Cardiac muscle cell (in vitro differentiated cells and primary cell): ENCODE measurements at regions not wholly inside any gene's neighbourhood (a gene's known extent, or its start where the extent isn't known, plus 50 kb on each side); places are given as distances from the start of the nearest gene placed in this dataset.

Experiments used
- DNase-seq, 2 donors: peaks; one replicate each; pipeline versions ENCODE4 v3.0.0 to v3.0.0-alpha.2; 2010 to 2017; ENCODE audit warnings: low read depth in 1 of 2, low spot score in 1 of 2
- H3K27ac ChIP-seq: fragments of 200-600 bp; sonication (generic); 2 replicates; pipeline ENCODE4 v1.5.1; 2016
- H3K27me3 ChIP-seq: fragments of 200-600 bp; sonication (generic); 2 replicates; pipeline ENCODE4 v1.6.0; 2016; ENCODE audit warnings: control low read depth
- H3K36me3 ChIP-seq: fragments of 200-600 bp; sonication (generic); 2 replicates; pipeline ENCODE4 v1.5.1; 2016; ENCODE audit warnings: control low read depth
- H3K4me1 ChIP-seq: fragments of 200-600 bp; sonication (generic); 2 replicates; pipeline ENCODE4 v1.8.1; 2017; ENCODE audit warnings: low read depth, mild to moderate bottlenecking, mixed run types
- H3K4me3 ChIP-seq: fragments of 200-600 bp; sonication (generic); 2 replicates; pipeline ENCODE4 v1.5.1; 2016; ENCODE audit warnings: mild to moderate bottlenecking
- H3K9me3 ChIP-seq: fragments of 200-600 bp; sonication (generic); 2 replicates; pipeline ENCODE4 v1.5.1; 2017; ENCODE audit warnings: low read depth, mild to moderate bottlenecking, control low read depth
- TF ChIP-seq, protein P1 (sequence below): IDR thresholded peaks from 2 replicates; pipeline ENCODE4 v1.5.1; 2012; ENCODE audit warnings: low read depth, mild to moderate bottlenecking, low read length

DNA sequence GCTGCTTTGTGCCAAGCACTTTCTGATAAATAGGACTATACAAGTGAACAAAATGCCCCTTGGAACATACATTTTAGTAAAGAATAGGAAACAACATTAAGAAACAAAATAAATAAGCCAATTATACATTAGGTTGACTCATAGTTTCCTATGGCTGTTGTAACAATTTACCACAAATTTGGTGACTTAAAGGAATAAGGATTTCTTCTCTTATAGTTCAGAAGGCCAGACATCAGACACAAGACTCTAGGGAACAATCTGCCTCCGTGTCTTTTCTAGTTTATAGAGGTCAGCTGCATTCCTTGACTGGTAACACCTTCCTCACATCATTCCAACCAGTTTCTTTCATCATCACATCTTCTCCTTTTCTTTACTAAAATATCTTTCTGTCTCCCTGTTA lies 235.9 kb upstream of the PCDH18 start:
- Histone ChIP-seq H3K4me3 (no peak overlapping the region), H3K36me3 (no peaks in the 10 kb centered on the region), H3K27ac (no peak overlapping the region), H3K4me1 (no peaks in the 10 kb centered on the region), H3K27me3 (no peaks in the 10 kb centered on the region), H3K9me3 (no peaks in the 10 kb centered on the region)
- TF ChIP-seq, protein P1, sequence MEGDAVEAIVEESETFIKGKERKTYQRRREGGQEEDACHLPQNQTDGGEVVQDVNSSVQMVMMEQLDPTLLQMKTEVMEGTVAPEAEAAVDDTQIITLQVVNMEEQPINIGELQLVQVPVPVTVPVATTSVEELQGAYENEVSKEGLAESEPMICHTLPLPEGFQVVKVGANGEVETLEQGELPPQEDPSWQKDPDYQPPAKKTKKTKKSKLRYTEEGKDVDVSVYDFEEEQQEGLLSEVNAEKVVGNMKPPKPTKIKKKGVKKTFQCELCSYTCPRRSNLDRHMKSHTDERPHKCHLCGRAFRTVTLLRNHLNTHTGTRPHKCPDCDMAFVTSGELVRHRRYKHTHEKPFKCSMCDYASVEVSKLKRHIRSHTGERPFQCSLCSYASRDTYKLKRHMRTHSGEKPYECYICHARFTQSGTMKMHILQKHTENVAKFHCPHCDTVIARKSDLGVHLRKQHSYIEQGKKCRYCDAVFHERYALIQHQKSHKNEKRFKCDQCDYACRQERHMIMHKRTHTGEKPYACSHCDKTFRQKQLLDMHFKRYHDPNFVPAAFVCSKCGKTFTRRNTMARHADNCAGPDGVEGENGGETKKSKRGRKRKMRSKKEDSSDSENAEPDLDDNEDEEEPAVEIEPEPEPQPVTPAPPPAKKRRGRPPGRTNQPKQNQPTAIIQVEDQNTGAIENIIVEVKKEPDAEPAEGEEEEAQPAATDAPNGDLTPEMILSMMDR = no peak
- peak in 1 of 2 donors; percentile 21 for DNase-seq

DNA sequence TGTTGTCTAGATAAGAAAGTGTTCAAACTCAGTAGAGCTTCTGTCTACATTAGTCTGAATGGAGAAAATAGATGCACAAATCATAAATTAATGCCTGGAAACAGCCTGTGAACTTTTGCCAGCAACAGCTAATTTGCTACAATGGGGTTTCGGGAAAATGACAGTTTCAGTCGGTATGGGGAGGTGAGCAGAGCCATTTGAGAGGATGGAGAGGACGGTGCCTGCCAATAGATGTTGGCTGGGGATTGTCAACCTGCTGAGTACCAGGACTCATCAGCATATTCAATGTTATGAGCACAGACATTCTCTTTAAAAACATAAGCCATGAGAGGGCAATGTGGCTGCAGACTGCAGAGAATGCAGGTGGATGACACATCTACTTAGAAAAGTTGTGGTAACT lies 230.3 kb upstream of the PCDH18 start:
- Histone ChIP-seq H3K4me1 (no peaks in the 10 kb centered on the region), H3K9me3 (no peaks in the 10 kb centered on the region), H3K36me3 (no peaks in the 10 kb centered on the region), H3K27me3 (no peaks in the 10 kb centered on the region), H3K4me3 (no peak overlapping the region), H3K27ac (no peak overlapping the region)
- DNase-seq = no peak
- TF ChIP-seq, protein P1 = no peak

DNA sequence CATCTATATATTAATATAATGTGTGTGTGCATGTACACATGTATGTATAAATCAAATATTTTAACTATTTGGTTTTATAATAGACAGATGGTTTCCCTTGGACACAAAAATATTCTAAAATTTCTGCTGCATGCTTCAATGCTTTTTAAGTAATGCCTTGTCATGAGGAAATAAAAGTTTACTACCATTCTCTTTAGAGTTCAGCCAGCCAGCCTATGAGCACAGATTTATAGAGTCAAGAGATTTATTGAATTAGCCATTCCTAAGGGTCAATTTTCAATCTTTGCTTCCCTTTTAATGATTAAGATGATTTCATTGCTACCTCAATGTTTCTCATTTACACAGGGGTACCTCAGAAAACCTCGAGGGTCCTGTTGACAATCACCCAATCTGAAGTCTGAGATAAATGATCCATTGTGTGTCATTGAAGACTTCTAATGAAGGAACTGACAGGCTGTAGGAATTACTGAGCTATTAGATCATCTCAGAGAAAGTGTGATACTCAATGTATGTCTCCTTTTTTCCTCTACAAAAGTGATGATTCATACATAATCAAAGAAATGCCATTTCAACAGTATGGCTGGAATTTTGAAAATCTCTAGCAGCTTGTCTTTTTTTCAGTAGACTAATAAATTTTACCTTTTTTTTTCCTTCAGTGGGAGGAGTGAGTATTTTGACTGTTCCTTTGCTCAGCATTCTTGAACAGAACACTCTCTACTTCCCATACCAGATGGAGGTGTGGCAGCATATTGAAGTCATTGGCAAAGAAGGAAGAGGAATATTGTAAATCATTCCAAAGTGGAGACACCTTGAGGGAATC lies 222.6 kb upstream of the PCDH18 start:
- no peak overlapping the region for H3K4me3 ChIP-seq
- H3K27me3 ChIP-seq = no peaks in the 10 kb centered on the region
- H3K9me3 ChIP-seq = no peaks in the 10 kb centered on the region
- DNase-seq = peak in 1 of 2 donors; percentile 49
- TF ChIP-seq, protein P1 = no peak
- H3K27ac ChIP-seq = no peak overlapping the region
- no peaks in the 10 kb centered on the region for H3K4me1 ChIP-seq
- H3K36me3 ChIP-seq = no peaks in the 10 kb centered on the region

DNA sequence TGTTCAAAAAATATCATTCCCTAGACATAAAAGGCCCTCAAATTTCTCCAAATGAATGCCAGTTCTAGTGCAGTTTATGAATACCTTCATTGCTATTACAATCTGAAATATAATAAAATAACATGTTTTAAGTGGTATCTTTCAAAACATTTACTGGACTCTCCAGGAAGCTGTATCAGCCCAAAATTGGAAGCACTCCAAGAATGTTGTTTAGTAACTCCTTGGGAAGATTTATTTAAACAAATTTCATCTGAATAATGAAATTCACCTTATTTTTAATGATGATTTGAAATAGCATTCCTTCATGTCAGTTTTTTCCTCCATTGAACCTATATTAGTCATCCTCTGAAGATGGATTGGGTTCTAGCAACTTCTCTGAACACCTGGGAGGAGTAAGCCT lies 217.2 kb upstream of the PCDH18 start:
- TF ChIP-seq, protein P1 = no peak
- DNase-seq = peak in 1 of 2 donors; percentile 69
- H3K36me3 ChIP-seq = no peaks in the 10 kb centered on the region

DNA sequence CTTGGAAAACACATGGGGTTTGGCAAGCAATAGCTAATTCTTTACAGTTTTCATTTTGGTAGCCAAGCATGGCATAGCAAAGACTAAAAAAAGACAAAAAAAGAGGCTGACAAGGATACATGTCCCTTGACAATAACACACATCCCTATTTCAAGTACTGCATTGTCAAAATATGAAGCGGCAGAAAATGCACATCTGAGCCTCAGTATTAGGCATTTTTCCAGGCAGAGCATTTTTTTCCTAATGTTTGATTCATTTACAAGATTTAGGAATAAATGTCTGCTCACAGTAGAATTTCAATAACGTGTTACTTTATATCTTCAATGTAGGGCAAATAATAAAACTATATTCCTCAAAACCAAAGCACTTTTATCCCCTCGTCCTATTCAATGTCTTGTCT lies 216.3 kb upstream of the PCDH18 start:
- Histone ChIP-seq H3K9me3 (no peaks in the 10 kb centered on the region), H3K27me3 (no peaks in the 10 kb centered on the region)

More for the DNA sequence above, 217.2 kb upstream of the PCDH18 start:
- no peak overlapping the region for H3K27ac ChIP-seq
- no peak overlapping the region for H3K4me3 ChIP-seq
- H3K9me3 ChIP-seq = no peaks in the 10 kb centered on the region
- H3K4me1 ChIP-seq = no peaks in the 10 kb centered on the region
- no peaks in the 10 kb centered on the region for H3K27me3 ChIP-seq

More for the DNA sequence above, 216.3 kb upstream of the PCDH18 start:
- Histone ChIP-seq H3K36me3 (no peaks in the 10 kb centered on the region), H3K4me3 (no peak overlapping the region), H3K27ac (no peak overlapping the region), H3K4me1 (no peaks in the 10 kb centered on the region)
- TF ChIP-seq, protein P1 = no peak
- DNase-seq = no peak
